Activated CD4-positive, alpha-beta memory T cell treated with anti-CD3 and anti-CD28 coated beads, Interleukin-2, amount 10 ng/mL, durations not matched to agents 7 days and 5 days (primary cell): ENCODE measurements at regions not wholly inside any gene's neighbourhood (a gene's known extent, or its start where the extent isn't known, plus 50 kb on each side); places are given as distances from the start of the nearest gene placed in this dataset.

Experiments
- CTCF ChIA-PET: fragments of 350-600 bp; sonication (Branson Sonifier 250); formaldehyde crosslinking; loops from one replicate; lab custom pipeline; 2021; ENCODE audit warnings: antibody characterized with exemption, inconsistent platforms; lab: Charles Lee
- POLR2A ChIA-PET: fragments of 350-600 bp; sonication (Branson Sonifier 250); formaldehyde crosslinking; loops from one replicate; lab custom pipeline; 2021; ENCODE audit warnings: antibody characterized with exemption; lab: Charles Lee
- DNase-seq: peaks from one replicate; pipeline ENCODE4 v3.0.0-alpha.2; 2020
- H3K27ac Mint-ChIP-seq: one replicate; pipeline ENCODE4 v1.8.0; 2021; ENCODE audit warnings: mild to moderate bottlenecking, mixed read lengths
- H3K27me3 Mint-ChIP-seq: one replicate; pipeline ENCODE4 v1.8.0; 2021; ENCODE audit warnings: mixed read lengths
- H3K36me3 Mint-ChIP-seq: one replicate; pipeline ENCODE4 v1.8.0; 2021; ENCODE audit warnings: low read depth, mixed read lengths
- H3K4me1 Mint-ChIP-seq: one replicate; pipeline ENCODE4 v1.8.0; 2021; ENCODE audit warnings: mixed read lengths
- H3K4me3 Mint-ChIP-seq: one replicate; pipeline ENCODE4 v1.8.0; 2021; ENCODE audit warnings: mild to moderate bottlenecking, mixed read lengths
- H3K9me3 Mint-ChIP-seq: one replicate; pipeline ENCODE4 v1.8.0; 2021; ENCODE audit warnings: mixed read lengths

GRCh38 chr2:12433626-12433990 is 283.1 kb upstream of the TRIB2 start:
- no peak for DNase-seq
- H3K4me3 Mint-ChIP-seq: no peak overlapping the region
- H3K4me1 Mint-ChIP-seq: peaks cover 42% of the 10 kb centered on the region
- no peak overlapping the region for H3K27ac Mint-ChIP-seq
- no peaks in the 10 kb centered on the region for H3K27me3 Mint-ChIP-seq
- CTCF ChIA-PET: interaction anchor here (1.1 to 1.8 kb wide), 3 partner anchors 18 to 497 kb away, joined by 3 to 29 read pairs (median 3); partner anchors contain the start of gene TRIB2
- POLR2A ChIA-PET: interaction anchor here (1.0 to 1.6 kb wide), 3 partner anchors 17 to 283 kb away, joined by 3 to 19 read pairs (median 3); partner anchors contain the start of gene TRIB2
- H3K36me3 Mint-ChIP-seq: peaks cover 3% of the 10 kb centered on the region
- H3K9me3 Mint-ChIP-seq: no peaks in the 10 kb centered on the region

GRCh38 chr2:12434630-12435098 is 282.1 kb upstream of the TRIB2 start:
- no peak for DNase-seq
- Mint-ChIP-seq H3K4me3 (no peak overlapping the region), H3K27me3 (no peaks in the 10 kb centered on the region), H3K9me3 (no peaks in the 10 kb centered on the region), H3K4me1 (peaks cover 40% of the 10 kb centered on the region), H3K27ac (no peak overlapping the region), H3K36me3 (peaks cover 3% of the 10 kb centered on the region)
- ChIA-PET POLR2A (no interaction called here), CTCF (no interaction called here)

- Mint-ChIP-seq H3K9me3 (no peaks in the 10 kb centered on the region), H3K4me1 (peaks cover 33% of the 10 kb centered on the region), H3K27me3 (no peaks in the 10 kb centered on the region), H3K27ac (no peak overlapping the region), H3K36me3 (peaks cover 3% of the 10 kb centered on the region), H3K4me3 (no peak overlapping the region)
- no peak for DNase-seq
- CTCF ChIA-PET: no interaction called here
- POLR2A ChIA-PET: no interaction called here
Observed at GRCh38 chr2:12435430-12436222, 281.1 kb upstream of the TRIB2 start.

- ChIA-PET CTCF (interaction anchor here (1.7 to 2.1 kb wide), 2 partner anchors 22 to 280 kb away, joined by 4 to 17 read pairs; partner anchors contain the start of gene TRIB2), POLR2A (no interaction called here)
- Mint-ChIP-seq H3K4me1 (peaks cover 30% of the 10 kb centered on the region), H3K4me3 (no peak overlapping the region), H3K27ac (no peak overlapping the region), H3K27me3 (no peaks in the 10 kb centered on the region), H3K9me3 (no peaks in the 10 kb centered on the region), H3K36me3 (peaks cover 3% of the 10 kb centered on the region)
- DNase-seq: no peak
Observed at GRCh38 chr2:12436483-12436882, 280.3 kb upstream of the TRIB2 start.

- no peak overlapping the region for H3K27ac Mint-ChIP-seq
- ChIA-PET CTCF (interaction anchor here (1.4 to 2.1 kb wide), 3 partner anchors 23 to 570 kb away, joined by 3 to 17 read pairs (median 4); partner anchors contain the start of gene TRIB2), POLR2A (interaction anchor here (1.6 kb wide), 1 partner anchor 19 kb away, joined by 4 read pairs; no protein-coding TSS in a partner anchor)
- H3K27me3 Mint-ChIP-seq: no peaks in the 10 kb centered on the region
- peaks cover 3% of the 10 kb centered on the region for H3K9me3 Mint-ChIP-seq
- H3K4me1 Mint-ChIP-seq: peaks cover 30% of the 10 kb centered on the region
- H3K4me3 Mint-ChIP-seq: no peak overlapping the region
- DNase-seq: no peak
- H3K36me3 Mint-ChIP-seq: peaks cover 8% of the 10 kb centered on the region
Observed at GRCh38 chr2:12436935-12437561, 279.7 kb upstream of the TRIB2 start.

GRCh38 chr2:12440731-12441130 is 276.0 kb upstream of the TRIB2 start:
- Mint-ChIP-seq H3K9me3 (peaks cover 3% of the 10 kb centered on the region), H3K27ac (no peak overlapping the region), H3K4me3 (no peak overlapping the region), H3K4me1 (peaks cover 37% of the 10 kb centered on the region), H3K27me3 (no peaks in the 10 kb centered on the region), H3K36me3 (peaks cover 11% of the 10 kb centered on the region)
- POLR2A ChIA-PET: interaction anchor here (2.2 kb wide), 1 partner anchor 276 kb away, joined by 6 read pairs; the partner anchor contains the start of gene TRIB2
- DNase-seq: no peak
- CTCF ChIA-PET: no interaction called here

- Mint-ChIP-seq H3K4me1 (peaks cover 28% of the 10 kb centered on the region), H3K36me3 (peaks cover 11% of the 10 kb centered on the region), H3K9me3 (peaks cover 3% of the 10 kb centered on the region), H3K27me3 (no peaks in the 10 kb centered on the region), H3K27ac (peak overlapping the region; percentile 65), H3K4me3 (no peak overlapping the region)
- DNase-seq: no peak
- ChIA-PET POLR2A (interaction anchor here (0.7 to 2.3 kb wide), 9 partner anchors 10 to 275 kb away, joined by 3 to 11 read pairs (median 5); partner anchors contain the start of gene TRIB2), CTCF (interaction anchor here (0.7 to 1.3 kb wide), 8 partner anchors 10 to 405 kb away, joined by 3 to 8 read pairs (median 4); partner anchors contain the start of gene TRIB2)
Observed at GRCh38 chr2:12441750-12442475, 274.8 kb upstream of the TRIB2 start.

- Mint-ChIP-seq H3K9me3 (peaks cover 3% of the 10 kb centered on the region), H3K27ac (peak overlapping the region; percentile 65), H3K4me3 (no peak overlapping the region), H3K36me3 (peaks cover 11% of the 10 kb centered on the region), H3K4me1 (peaks cover 25% of the 10 kb centered on the region), H3K27me3 (no peaks in the 10 kb centered on the region)
- POLR2A ChIA-PET: interaction anchor here (0.7 to 2.3 kb wide), 10 partner anchors 9 to 275 kb away, joined by 3 to 11 read pairs (median 4); partner anchors contain the start of gene TRIB2
- no peak for DNase-seq
- CTCF ChIA-PET: interaction anchor here (0.7 to 1.3 kb wide), 9 partner anchors 10 to 607 kb away, joined by 3 to 8 read pairs (median 3); partner anchors contain the start of gene TRIB2
Observed at GRCh38 chr2:12442476-12442847, 274.3 kb upstream of the TRIB2 start.

GRCh38 chr2:12448846-12449505 is 267.8 kb upstream of the TRIB2 start:
- ChIA-PET CTCF (interaction anchor here (1.7 kb wide), 1 partner anchor 267 kb away, joined by 5 read pairs; no protein-coding TSS in a partner anchor), POLR2A (interaction anchor here (0.9 kb wide), 1 partner anchor 9 kb away, joined by 3 read pairs; no protein-coding TSS in a partner anchor)
- H3K9me3 Mint-ChIP-seq: no peaks in the 10 kb centered on the region
- H3K4me1 Mint-ChIP-seq: peaks cover 26% of the 10 kb centered on the region
- no peak overlapping the region for H3K27ac Mint-ChIP-seq
- no peak for DNase-seq
- H3K36me3 Mint-ChIP-seq: no peaks in the 10 kb centered on the region
- H3K4me3 Mint-ChIP-seq: no peak overlapping the region
- H3K27me3 Mint-ChIP-seq: no peaks in the 10 kb centered on the region

GRCh38 chr2:12451726-12452125 is 265.0 kb upstream of the TRIB2 start:
- H3K36me3 Mint-ChIP-seq: no peaks in the 10 kb centered on the region
- H3K27me3 Mint-ChIP-seq: no peaks in the 10 kb centered on the region
- peak overlapping the region; percentile 86 for H3K27ac Mint-ChIP-seq
- no peaks in the 10 kb centered on the region for H3K9me3 Mint-ChIP-seq
- CTCF ChIA-PET: interaction anchor here (0.6 to 3.5 kb wide), 9 partner anchors 9 to 269 kb away, joined by 3 to 20 read pairs (median 3); partner anchors contain the start of gene TRIB2
- H3K4me3 Mint-ChIP-seq: peak overlapping the region; percentile 70
- peaks cover 43% of the 10 kb centered on the region for H3K4me1 Mint-ChIP-seq
- POLR2A ChIA-PET: interaction anchor here (1.0 to 2.3 kb wide), 14 partner anchors 9 to 697 kb away, joined by 3 to 19 read pairs (median 6); partner anchors contain the start of gene TRIB2
- DNase-seq: no peak

GRCh38 chr2:12452185-12452584 is 264.6 kb upstream of the TRIB2 start:
- POLR2A ChIA-PET: interaction anchor here (1.0 to 2.3 kb wide), 14 partner anchors 10 to 698 kb away, joined by 3 to 19 read pairs (median 6); partner anchors contain the start of gene TRIB2
- Mint-ChIP-seq H3K4me3 (peak overlapping the region; percentile 70), H3K9me3 (no peaks in the 10 kb centered on the region), H3K27ac (peak overlapping the region; percentile 86), H3K4me1 (peaks cover 48% of the 10 kb centered on the region), H3K27me3 (no peaks in the 10 kb centered on the region), H3K36me3 (peaks cover 2% of the 10 kb centered on the region)
- DNase-seq: no peak
- CTCF ChIA-PET: interaction anchor here (0.6 to 3.5 kb wide), 7 partner anchors 8 to 264 kb away, joined by 3 to 20 read pairs (median 6); partner anchors contain the start of gene TRIB2
